ENCODE measurements at regions not wholly inside any gene's neighbourhood (a gene's known extent, or its start where the extent isn't known, plus 50 kb on each side); places are given as distances from the start of the nearest gene placed in this dataset.

- TF ChIP-seq CTCF (IDR thresholded peaks at IDR 0.05), result no peak
- TF ChIP-seq POLR2A (IDR thresholded peaks at IDR 0.05), result no peak
Measured at GRCh38 chr6:14255916-14256315, 138.3 kb downstream of the CD83 start.
